ENCODE measurements at regions not wholly inside any gene's neighbourhood (a gene's known extent, or its start where the extent isn't known, plus 50 kb on each side); places are given as distances from the start of the nearest gene placed in this dataset.

- no peak for DNase-seq (ENCODE audit: low read depth, low spot score)
Observed at GRCh38 chr1:81407000-81407821, 393.5 kb upstream of the ADGRL2 start.

GRCh38 chr1:81406292-81406999 is 394.3 kb upstream of the ADGRL2 start:
- no peak for DNase-seq (ENCODE audit: low read depth, low spot score)

- no peak for DNase-seq (ENCODE audit: low read depth, low spot score)
Observed at GRCh38 chr1:81398041-81398440, 402.7 kb upstream of the ADGRL2 start.

- DNase-seq (ENCODE audit: low read depth, low spot score): no peak
Observed at GRCh38 chr1:81392526-81393226, 408.1 kb upstream of the ADGRL2 start.

GRCh38 chr1:81391125-81391828 is 409.5 kb upstream of the ADGRL2 start:
- DNase-seq (ENCODE audit: low read depth, low spot score): no peak

- no peak for DNase-seq (ENCODE audit: low read depth, low spot score)
Observed at GRCh38 chr1:81388435-81388834, 412.3 kb upstream of the ADGRL2 start.

- no peak for DNase-seq (ENCODE audit: low read depth, low spot score)
Observed at GRCh38 chr1:81387446-81387845, 413.3 kb upstream of the ADGRL2 start.

GRCh38 chr1:81382561-81382960 is 418.2 kb upstream of the ADGRL2 start:
- DNase-seq (ENCODE audit: low read depth, low spot score): no peak

- no peak for DNase-seq (ENCODE audit: low read depth, low spot score)
Observed at GRCh38 chr1:81381881-81382280, 418.9 kb upstream of the ADGRL2 start.

GRCh38 chr1:81380436-81380835 is 420.3 kb upstream of the ADGRL2 start:
- no peak for DNase-seq (ENCODE audit: low read depth, low spot score)

- DNase-seq (ENCODE audit: low read depth, low spot score): no peak
Observed at GRCh38 chr1:81379430-81379829, 421.3 kb upstream of the ADGRL2 start.

- peak; percentile 23 for DNase-seq (ENCODE audit: low read depth, low spot score)
Observed at GRCh38 chr1:81377406-81377805, 423.3 kb upstream of the ADGRL2 start.

GRCh38 chr1:81375884-81376548 is 424.7 kb upstream of the ADGRL2 start:
- no peak for DNase-seq (ENCODE audit: low read depth, low spot score)

- no peak for DNase-seq (ENCODE audit: low read depth, low spot score)
Observed at GRCh38 chr1:81374481-81374880, 426.3 kb upstream of the ADGRL2 start.

GRCh38 chr1:81371864-81372263 is 428.9 kb upstream of the ADGRL2 start:
- DNase-seq (ENCODE audit: low read depth, low spot score): no peak

GRCh38 chr1:81369833-81370232 is 430.9 kb upstream of the ADGRL2 start:
- DNase-seq (ENCODE audit: low read depth, low spot score): no peak

- no peak for DNase-seq (ENCODE audit: low read depth, low spot score)
Observed at GRCh38 chr1:81366173-81366572, 434.6 kb upstream of the ADGRL2 start.

- no peak for DNase-seq (ENCODE audit: low read depth, low spot score)
Observed at GRCh38 chr1:81364088-81364487, 436.6 kb upstream of the ADGRL2 start.

GRCh38 chr1:81358151-81358550 is 442.6 kb upstream of the ADGRL2 start:
- no peak for DNase-seq (ENCODE audit: low read depth, low spot score)

- DNase-seq (ENCODE audit: low read depth, low spot score): no peak
Observed at GRCh38 chr1:81351864-81352263, 448.9 kb upstream of the ADGRL2 start.
